Esophagus muscularis mucosa (tissue), 3 donors: ENCODE measurements at regions not wholly inside any gene's neighbourhood (a gene's known extent, or its start where the extent isn't known, plus 50 kb on each side); places are given as distances from the start of the nearest gene placed in this dataset.

Experiments used
- CTCF ChIP-seq, 3 experiments: fragments of 200-600 bp in 2 of 3; fragments of 450-650 bp in 1 of 3; sonication (generic) in 2 of 3; IDR thresholded peaks; one replicate each; pipeline ENCODE4 v1.5.1; 2017 to 2019; ENCODE audit warnings: antibody characterized with exemption in 3 of 3, mild to moderate bottlenecking in 2 of 3, moderate library complexity in 1 of 3
- POLR2A ChIP-seq: fragments of 450-650 bp; IDR thresholded peaks from one replicate; pipeline ENCODE4 v1.6.1; 2017; ENCODE audit warnings: antibody characterized with exemption, moderate library complexity, mild to moderate bottlenecking, low read depth

GRCh38 chr2:47666332-47666731 is 95.5 kb upstream of the KCNK12 start:
- no peak for TF ChIP-seq POLR2A
- no peak for TF ChIP-seq CTCF (IDR thresholded peaks at IDR 0.05)
